Choroid plexus epithelial cell (primary cell): ENCODE measurements at regions not wholly inside any gene's neighbourhood (a gene's known extent, or its start where the extent isn't known, plus 50 kb on each side); places are given as distances from the start of the nearest gene placed in this dataset.

Experiments used
- DNase-seq: peaks from one replicate; pipeline ENCODE4 v3.0.0-alpha.2; 2010; ENCODE audit warnings: low read depth
- H3K4me3 ChIP-seq: 2 replicates; pipeline ENCODE4 v1.5.1; 2011; ENCODE audit warnings: low read depth, mild to moderate bottlenecking, control low read depth, low read length, moderate library complexity
- CTCF ChIP-seq: conservative IDR thresholded peaks from 2 replicates; pipeline ENCODE4 v1.5.1; 2011; ENCODE audit warnings: low read depth, mild to moderate bottlenecking, control low read depth, inconsistent platforms, low read length, moderate library complexity

DNA sequence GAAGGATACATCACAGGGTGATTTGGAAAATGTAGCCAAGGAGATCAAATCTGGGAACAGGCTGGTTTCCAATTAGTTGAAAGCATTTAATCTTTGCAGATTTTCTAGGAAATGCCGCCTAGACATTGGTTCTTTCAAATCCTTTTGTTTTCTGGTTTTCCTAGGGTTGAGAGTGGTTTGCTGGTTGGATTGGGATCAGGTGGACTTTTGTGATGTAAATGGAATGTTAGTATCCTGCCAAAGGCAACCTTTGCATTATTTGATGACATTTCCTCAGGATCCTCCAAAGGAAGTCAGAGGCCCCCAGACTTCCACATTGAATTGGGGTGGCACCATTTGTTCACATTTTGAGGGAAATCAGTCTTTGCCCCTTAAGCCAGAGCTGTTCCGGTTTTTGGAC, 245.5 kb upstream of the RPS23 start:
- H3K4me3 ChIP-seq, result no peak overlapping the region
- DNase-seq, result no peak
- TF ChIP-seq CTCF, result no peak

DNA sequence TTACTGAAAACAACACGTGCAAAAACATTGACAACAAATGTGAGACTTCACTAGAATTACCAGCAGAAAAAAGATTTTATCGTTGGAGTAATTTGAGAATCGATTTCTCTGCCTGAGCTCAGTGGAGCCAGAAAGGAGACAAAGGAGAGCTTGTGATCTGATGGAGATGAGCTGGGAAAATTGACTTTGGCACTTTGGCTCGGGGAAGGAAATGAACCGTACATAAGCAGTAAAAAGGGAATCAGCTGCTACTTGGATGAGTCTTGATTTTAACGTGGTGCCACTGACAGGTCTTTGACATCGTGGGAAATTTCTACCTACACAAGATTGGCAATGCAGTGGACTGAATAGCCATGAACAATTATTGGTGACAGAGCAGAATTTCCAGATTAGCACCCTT, 244.7 kb upstream of the RPS23 start:
- no peak for TF ChIP-seq CTCF
- H3K4me3 ChIP-seq, result no peak overlapping the region
- DNase-seq, result no peak

GRCh38 chr5:82521431-82522051, 243.4 kb upstream of the RPS23 start:
- no peak overlapping the region for H3K4me3 ChIP-seq
- DNase-seq, result no peak

GRCh38 chr5:82519558-82519957, 241.4 kb upstream of the RPS23 start:
- no peak overlapping the region for H3K4me3 ChIP-seq
- DNase-seq, result no peak
- TF ChIP-seq CTCF, result no peak

More at GRCh38 chr5:82521431-82522051, 243.4 kb upstream of the RPS23 start:
- no peak for TF ChIP-seq CTCF

DNA sequence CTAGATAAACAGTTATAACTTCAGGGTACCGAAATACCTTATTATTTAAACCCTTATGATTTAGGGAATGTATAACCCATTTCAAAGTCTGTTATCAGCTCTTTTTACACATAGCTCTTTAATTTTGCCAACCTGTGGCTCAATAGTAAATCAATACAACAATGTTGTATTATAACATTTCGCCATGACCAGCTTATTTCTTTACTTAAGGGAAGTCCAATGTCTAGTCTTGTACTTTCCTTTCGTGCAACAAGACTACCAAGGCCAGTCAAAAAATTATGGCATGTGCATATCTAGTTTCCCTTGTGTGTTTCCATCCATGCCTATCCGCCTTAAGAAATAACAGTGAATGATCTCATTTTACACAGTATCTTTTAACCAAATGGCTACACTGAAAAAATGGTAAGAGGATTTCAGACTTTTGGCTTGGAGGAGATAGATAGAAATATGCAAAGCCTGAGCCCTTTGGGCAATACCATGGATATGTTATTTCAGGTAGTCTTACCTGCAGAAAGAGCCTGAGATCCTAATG, 239.5 kb upstream of the RPS23 start:
- TF ChIP-seq CTCF, result no peak
- H3K4me3 ChIP-seq, result no peak overlapping the region
- DNase-seq, result no peak

DNA sequence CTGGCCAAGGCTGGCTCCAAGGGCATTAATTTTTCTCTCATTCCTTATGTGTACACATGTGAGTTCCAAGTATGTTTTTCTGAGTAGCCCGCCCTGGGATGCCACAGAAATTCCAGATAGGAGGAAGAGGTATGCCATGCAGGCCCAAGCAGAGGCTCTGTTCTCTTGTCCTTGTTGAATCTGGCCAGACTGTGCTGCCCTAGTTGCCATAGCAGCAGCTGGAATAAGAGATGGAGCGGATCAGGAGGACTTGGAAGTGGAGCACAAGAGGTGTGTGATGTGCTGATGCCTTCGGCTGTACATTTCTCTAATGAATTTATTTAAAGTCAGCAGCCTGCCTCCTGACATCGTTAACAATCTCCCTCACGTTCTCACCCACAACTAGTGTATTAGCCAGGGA, 235.6 kb upstream of the RPS23 start:
- TF ChIP-seq CTCF, result no peak
- DNase-seq, result no peak
- H3K4me3 ChIP-seq, result no peak overlapping the region

GRCh38 chr5:82512025-82512424, 233.9 kb upstream of the RPS23 start:
- no peak overlapping the region for H3K4me3 ChIP-seq
- no peak for TF ChIP-seq CTCF
- DNase-seq, result peak; percentile 38
